ENCODE measurements at regions not wholly inside any gene's neighbourhood (a gene's known extent, or its start where the extent isn't known, plus 50 kb on each side); places are given as distances from the start of the nearest gene placed in this dataset.

DNA sequence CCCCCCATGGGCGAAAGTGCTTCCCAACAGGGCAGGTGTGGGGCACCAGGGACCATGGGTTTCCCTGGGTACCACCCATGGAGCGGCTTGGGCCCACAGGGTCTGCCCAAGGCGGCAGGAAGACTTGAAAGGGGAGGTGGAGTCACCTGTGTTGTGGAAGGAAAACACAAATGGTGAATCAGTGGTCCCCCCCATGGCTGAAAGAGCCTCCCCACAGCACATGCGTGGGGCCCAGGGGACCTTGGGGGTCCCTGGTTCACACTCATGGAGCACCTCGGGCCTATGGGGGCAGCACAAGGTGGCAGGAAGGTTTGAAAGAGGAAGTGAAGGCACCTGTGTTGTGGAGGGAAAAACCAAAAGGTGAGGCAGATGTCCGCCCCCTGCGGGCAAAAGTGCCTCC, 581.9 kb downstream of the ALG10 start:
- no peaks in the 10 kb centered on the region for H3K36me3 ChIP-seq
- TF ChIP-seq, protein P1, sequence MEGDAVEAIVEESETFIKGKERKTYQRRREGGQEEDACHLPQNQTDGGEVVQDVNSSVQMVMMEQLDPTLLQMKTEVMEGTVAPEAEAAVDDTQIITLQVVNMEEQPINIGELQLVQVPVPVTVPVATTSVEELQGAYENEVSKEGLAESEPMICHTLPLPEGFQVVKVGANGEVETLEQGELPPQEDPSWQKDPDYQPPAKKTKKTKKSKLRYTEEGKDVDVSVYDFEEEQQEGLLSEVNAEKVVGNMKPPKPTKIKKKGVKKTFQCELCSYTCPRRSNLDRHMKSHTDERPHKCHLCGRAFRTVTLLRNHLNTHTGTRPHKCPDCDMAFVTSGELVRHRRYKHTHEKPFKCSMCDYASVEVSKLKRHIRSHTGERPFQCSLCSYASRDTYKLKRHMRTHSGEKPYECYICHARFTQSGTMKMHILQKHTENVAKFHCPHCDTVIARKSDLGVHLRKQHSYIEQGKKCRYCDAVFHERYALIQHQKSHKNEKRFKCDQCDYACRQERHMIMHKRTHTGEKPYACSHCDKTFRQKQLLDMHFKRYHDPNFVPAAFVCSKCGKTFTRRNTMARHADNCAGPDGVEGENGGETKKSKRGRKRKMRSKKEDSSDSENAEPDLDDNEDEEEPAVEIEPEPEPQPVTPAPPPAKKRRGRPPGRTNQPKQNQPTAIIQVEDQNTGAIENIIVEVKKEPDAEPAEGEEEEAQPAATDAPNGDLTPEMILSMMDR (IDR thresholded peaks at IDR 0.05) = no peak
- no peak for TF ChIP-seq POLR2AphosphoS5 (IDR thresholded peaks at IDR 0.05; ENCODE audit: insufficient read depth in 1 of 2, low read depth in 1 of 2)
- no peak for TF ChIP-seq POLR2A (IDR thresholded peaks at IDR 0.05)
- no peak for DNase-seq (ENCODE audit: extremely low spot score in 2 of 2)
- no peaks in the 10 kb centered on the region for H3K27me3 ChIP-seq
- intact Hi-C loops (cut with DNase I) = no loop called here
- H3K27ac ChIP-seq = no peak overlapping the region
- H3K4me3 ChIP-seq = no peak overlapping the region
- peaks cover 25% of the 10 kb centered on the region for H3K9me3 ChIP-seq
- no peaks in the 10 kb centered on the region for H3K4me1 ChIP-seq

DNA sequence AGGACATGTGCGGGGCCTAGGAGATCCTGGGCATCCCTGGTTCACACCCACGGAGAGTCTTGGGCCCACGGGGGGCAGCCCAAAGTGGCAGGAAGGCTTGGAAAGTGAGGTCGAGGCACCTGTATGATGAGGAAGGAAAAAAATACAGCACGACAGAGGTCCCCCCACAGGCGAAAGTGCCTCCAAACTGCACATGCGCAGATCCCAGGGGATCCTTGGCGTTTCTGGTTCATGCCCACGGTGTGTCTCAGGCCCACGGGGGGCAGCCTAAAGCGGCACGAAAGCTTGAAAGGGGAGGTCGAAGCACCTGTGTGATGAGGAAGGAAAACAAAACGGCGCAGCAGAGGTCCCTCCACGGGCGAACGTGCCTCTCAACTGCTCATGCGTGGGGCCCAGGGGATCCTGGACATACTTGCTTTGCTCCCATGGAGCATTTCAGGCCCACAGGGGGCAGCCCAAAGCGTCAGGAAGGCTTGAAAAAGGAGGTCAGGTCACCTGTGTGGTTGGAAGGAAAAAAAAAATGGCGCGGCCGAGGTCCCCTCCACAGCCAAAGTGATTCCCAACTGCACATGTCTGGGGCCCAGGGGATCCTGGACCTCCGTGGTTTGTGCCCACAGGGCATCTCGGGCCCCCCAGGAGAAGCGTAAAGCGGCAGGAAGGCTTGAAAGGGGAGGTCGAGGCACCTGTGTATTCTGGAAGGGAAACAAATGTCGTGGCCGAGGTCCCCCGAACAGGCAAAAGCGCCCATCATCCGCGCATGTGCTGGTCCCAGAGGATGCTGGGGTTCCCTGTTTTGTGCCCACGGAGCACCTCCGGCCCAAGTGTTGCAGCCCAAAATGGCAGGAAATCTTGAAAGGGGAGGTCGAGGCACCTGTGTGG, 582.6 kb downstream of the ALG10 start:
- TF ChIP-seq POLR2AphosphoS5 (IDR thresholded peaks at IDR 0.05; ENCODE audit: insufficient read depth in 1 of 2, low read depth in 1 of 2) (no peak), POLR2A (IDR thresholded peaks at IDR 0.05) (no peak)
- TF ChIP-seq, protein P1 (IDR thresholded peaks at IDR 0.05) = no peak
- H3K9me3 ChIP-seq = peaks cover 25% of the 10 kb centered on the region
- no peaks in the 10 kb centered on the region for H3K36me3 ChIP-seq
- intact Hi-C loops (cut with DNase I) = no loop called here
- H3K27ac ChIP-seq = no peak overlapping the region
- H3K27me3 ChIP-seq = no peaks in the 10 kb centered on the region
- H3K4me3 ChIP-seq = no peak overlapping the region
- peak in 1 of 2 donors; percentile 90 for DNase-seq (ENCODE audit: extremely low spot score in 2 of 2)
- H3K4me1 ChIP-seq = no peaks in the 10 kb centered on the region

DNA sequence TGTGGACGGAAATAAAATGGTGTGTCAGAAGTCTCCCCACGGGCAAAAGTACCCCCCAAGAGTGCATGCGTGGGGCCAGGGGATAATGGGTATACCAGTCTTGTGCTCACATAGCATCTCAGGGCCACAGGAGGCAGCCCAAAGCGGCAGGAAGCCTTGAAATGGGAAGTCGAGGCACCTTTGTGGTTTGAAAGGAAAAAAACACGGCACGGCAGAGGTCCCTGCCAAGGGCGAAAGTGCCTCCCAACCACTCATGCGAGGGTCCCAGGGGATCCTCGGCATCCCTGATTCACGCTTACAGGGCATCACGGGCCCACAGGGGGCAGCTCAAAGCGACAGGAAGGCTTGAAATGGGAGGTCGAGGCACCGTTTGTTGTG, 583.2 kb downstream of the ALG10 start:
- no peaks in the 10 kb centered on the region for H3K27me3 ChIP-seq
- intact Hi-C loops (cut with DNase I) = no loop called here
- H3K9me3 ChIP-seq = peaks cover 25% of the 10 kb centered on the region
- TF ChIP-seq, protein P1 (IDR thresholded peaks at IDR 0.05) = no peak
- TF ChIP-seq POLR2A (IDR thresholded peaks at IDR 0.05) = no peak
- no peak for TF ChIP-seq POLR2AphosphoS5 (IDR thresholded peaks at IDR 0.05; ENCODE audit: insufficient read depth in 1 of 2, low read depth in 1 of 2)
- H3K27ac ChIP-seq = no peak overlapping the region
- DNase-seq (ENCODE audit: extremely low spot score in 2 of 2) = no peak
- no peak overlapping the region for H3K4me3 ChIP-seq
- no peaks in the 10 kb centered on the region for H3K36me3 ChIP-seq
- H3K4me1 ChIP-seq = no peaks in the 10 kb centered on the region

DNA sequence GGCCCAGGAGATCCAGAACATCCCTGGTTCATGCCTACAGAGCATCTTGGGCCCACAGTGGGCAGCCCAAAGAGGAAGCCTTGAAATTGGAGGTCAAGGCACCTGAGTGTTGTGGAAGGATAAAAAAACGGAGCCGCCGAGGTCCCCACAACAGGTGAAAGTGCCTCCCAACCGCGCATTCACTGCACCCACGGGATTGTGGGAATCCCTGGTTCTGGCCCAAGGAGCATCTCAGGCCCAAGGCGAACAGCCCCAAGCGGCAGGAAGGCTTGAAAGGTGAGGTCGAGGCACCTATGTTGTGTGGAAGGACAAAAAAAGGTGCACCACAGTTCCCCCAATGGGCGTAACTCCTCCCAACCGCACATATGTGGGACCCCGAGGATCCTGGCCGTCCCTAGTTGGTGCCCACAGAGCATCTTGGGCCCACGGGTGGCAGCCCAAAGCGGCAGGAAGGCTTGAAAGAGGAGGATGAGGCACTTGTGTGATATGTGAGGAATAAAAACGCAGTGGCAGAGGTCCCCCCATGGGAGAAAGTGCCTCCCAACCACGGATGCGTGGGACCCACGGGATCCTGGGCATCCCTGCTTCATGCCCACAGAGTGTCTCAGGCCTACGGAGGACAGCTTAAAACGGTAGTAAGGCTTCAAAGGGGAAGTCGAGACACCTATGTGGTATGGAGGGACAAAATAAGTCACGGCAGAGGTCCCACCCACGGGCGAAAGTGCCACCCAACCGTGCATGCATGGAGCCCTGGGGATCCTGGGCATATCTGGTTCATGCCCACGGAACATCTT, 583.9 kb downstream of the ALG10 start:
- no peaks in the 10 kb centered on the region for H3K4me1 ChIP-seq
- no peaks in the 10 kb centered on the region for H3K27me3 ChIP-seq
- peaks cover 25% of the 10 kb centered on the region for H3K9me3 ChIP-seq
- no peak overlapping the region for H3K27ac ChIP-seq
- H3K36me3 ChIP-seq = no peaks in the 10 kb centered on the region
- TF ChIP-seq POLR2A (IDR thresholded peaks at IDR 0.05) (no peak), POLR2AphosphoS5 (IDR thresholded peaks at IDR 0.05; ENCODE audit: insufficient read depth in 1 of 2, low read depth in 1 of 2) (no peak)
- TF ChIP-seq, protein P1 (IDR thresholded peaks at IDR 0.05) = no peak
- no peak overlapping the region for H3K4me3 ChIP-seq
- intact Hi-C loops (cut with DNase I) = no loop called here
- no peak for DNase-seq (ENCODE audit: extremely low spot score in 2 of 2)
